Endothelial cell of umbilical vein (primary cell): ENCODE measurements at regions not wholly inside any gene's neighbourhood (a gene's known extent, or its start where the extent isn't known, plus 50 kb on each side); places are given as distances from the start of the nearest gene placed in this dataset.

Experiments
- EZH2 ChIP-seq: IDR thresholded peaks from 2 replicates; pipeline ENCODE4 v1.6.1; 2012; ENCODE audit warnings: borderline replicate concordance, low read depth, mild to moderate bottlenecking, moderate library complexity, low read length, inconsistent platforms; ENCODE audit not compliant: severe bottlenecking
- JUN ChIP-seq: IDR thresholded peaks from 2 replicates; pipeline ENCODE4 v1.6.1; 2011; ENCODE audit warnings: borderline replicate concordance, low read depth; ENCODE audit not compliant: insufficient read length, insufficient read depth
- POLR2AphosphoS5 ChIP-seq: IDR thresholded peaks from 2 replicates; pipeline ENCODE4 v1.6.1; 2012; ENCODE audit warnings: low read depth, mild to moderate bottlenecking, control low read depth, low read length, moderate library complexity; ENCODE audit not compliant: insufficient read depth

DNA sequence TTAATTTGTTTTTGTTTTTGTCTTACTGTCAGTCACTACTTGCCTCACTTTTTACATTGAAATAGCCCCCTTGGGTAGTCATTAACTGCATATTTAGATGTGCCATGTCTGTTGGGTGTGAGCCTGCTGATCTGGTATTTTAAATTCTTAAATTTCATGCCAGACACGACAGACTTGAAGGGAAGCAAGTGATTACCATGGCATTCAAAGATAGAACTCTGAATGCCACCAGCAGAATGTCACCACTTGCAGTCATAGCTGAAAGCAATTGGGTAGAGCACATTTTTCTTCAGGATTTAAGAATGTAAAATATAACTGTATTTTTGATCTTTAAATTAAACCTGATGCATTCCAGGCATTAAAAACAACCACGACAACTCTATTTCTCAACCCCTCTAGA lies 396.5 kb upstream of the ATP10A start:
- TF ChIP-seq POLR2AphosphoS5 (no peak), JUN (no peak), EZH2 (no peak)
